Coronary artery (tissue), 2 donors: ENCODE measurements at regions not wholly inside any gene's neighbourhood (a gene's known extent, or its start where the extent isn't known, plus 50 kb on each side); places are given as distances from the start of the nearest gene placed in this dataset.

Experiments used
- DNase-seq: peaks from one replicate; pipeline ENCODE4 v3.0.0-alpha.2; 2017; ENCODE audit warnings: low spot score
- H3K27ac ChIP-seq, 2 donors: fragments of 200-600 bp; sonication (generic); one replicate each; pipeline ENCODE4 v1.5.1; 2016 to 2019
- H3K4me3 ChIP-seq: fragments of 200-600 bp; sonication (generic); 2 replicates; pipeline ENCODE4 v1.5.1; 2016; ENCODE audit warnings: mild to moderate bottlenecking, moderate library complexity
- TF ChIP-seq, protein P1 (sequence below): fragments of 200-600 bp; sonication (generic); IDR thresholded peaks from one replicate; pipeline ENCODE4 v1.5.1; 2019; ENCODE audit warnings: antibody characterized with exemption

DNA sequence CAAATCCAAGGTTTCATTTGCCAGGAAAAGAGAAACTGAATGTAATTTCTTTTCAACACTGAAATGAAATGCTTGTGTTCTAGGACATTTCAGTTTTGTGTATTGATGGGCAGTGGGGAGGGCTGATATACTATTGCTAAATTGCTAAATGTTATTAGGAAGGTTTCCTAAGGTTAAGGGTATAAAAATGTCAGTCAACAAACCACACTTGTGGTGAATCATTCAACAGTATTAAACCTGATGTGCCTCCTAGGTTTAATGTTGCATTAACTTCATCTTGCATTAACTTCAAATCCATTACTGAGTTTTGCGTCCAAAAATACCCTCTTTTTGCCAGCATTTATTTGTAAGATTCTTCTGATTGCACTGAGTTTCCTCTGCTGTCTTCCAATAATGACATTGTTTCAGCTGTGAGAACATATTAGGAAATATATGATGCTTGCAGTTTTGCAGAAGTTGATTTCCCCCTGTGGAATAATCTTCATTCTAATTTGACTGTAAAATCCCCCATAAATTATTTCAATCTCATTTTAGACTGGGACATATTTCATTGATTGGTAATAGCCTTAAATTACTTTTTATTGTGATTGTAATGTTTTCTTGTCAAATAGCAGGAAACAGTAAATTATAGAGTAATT is 758.3 kb downstream of the GBE1 start:
- TF ChIP-seq, protein P1, sequence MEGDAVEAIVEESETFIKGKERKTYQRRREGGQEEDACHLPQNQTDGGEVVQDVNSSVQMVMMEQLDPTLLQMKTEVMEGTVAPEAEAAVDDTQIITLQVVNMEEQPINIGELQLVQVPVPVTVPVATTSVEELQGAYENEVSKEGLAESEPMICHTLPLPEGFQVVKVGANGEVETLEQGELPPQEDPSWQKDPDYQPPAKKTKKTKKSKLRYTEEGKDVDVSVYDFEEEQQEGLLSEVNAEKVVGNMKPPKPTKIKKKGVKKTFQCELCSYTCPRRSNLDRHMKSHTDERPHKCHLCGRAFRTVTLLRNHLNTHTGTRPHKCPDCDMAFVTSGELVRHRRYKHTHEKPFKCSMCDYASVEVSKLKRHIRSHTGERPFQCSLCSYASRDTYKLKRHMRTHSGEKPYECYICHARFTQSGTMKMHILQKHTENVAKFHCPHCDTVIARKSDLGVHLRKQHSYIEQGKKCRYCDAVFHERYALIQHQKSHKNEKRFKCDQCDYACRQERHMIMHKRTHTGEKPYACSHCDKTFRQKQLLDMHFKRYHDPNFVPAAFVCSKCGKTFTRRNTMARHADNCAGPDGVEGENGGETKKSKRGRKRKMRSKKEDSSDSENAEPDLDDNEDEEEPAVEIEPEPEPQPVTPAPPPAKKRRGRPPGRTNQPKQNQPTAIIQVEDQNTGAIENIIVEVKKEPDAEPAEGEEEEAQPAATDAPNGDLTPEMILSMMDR: no peak
- Histone ChIP-seq H3K27ac (no peak overlapping the region), H3K4me3 (no peak overlapping the region)
- DNase-seq: no peak

DNA sequence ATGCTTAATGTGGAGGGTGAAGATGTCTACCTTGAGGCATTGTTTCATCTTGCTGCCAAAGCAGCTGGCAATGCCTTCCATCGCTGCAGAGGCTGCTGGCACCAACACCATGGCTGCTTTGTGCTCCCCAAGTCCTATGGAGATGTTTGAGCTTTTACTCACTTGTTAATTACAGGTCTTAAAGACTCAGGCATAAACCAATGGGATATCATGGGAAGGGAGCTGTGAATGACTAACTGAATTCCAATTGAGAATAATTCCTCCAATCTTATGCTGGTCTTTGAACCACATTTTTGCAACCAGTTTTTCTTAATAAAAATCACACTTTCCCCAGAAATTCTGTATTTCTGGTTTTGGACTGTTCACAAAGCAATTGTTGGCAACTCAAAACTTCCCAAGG is 762.0 kb downstream of the GBE1 start:
- Histone ChIP-seq H3K27ac (no peak overlapping the region), H3K4me3 (no peak overlapping the region)
- no peak for DNase-seq
- TF ChIP-seq, protein P1: no peak

DNA sequence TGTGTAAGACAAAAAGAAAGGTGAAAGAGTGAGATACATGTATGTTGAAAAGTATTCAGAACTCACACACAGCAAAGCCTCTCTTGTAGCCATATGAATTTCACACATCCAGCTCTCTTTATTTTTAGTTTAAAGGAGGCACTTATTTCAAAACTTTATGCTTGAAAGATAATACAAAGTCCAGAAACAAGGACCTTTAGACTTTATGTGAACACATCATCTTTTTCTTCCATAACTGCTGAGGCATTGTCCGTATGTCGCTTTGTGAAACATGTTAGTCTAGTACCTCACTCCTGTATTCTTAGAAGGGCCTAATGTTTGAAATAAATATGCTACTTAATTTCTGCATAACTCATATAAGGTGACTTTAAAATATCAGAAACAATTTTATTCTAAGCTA is 763.4 kb downstream of the GBE1 start:
- TF ChIP-seq, protein P1: no peak
- Histone ChIP-seq H3K4me3 (no peak overlapping the region), H3K27ac (no peak overlapping the region)
- no peak for DNase-seq

DNA sequence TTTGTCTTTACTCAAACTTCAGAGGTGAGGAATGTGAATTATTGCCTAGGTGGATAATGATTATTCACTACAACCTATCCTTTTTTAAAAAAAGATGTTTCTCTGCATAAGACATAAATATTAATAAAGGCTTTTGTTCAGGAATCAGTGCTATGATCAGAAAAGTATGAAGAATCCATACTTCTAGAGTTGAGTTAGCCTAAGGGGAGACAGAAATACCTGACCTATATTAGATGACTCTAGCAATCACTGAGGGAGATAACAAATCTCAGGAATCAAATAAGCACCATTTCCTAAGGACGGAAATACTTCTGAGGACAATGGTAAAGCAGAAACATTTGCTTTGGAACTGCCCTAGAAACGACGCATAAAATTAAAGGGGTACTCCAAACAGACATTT is 763.8 kb downstream of the GBE1 start:
- no peak for DNase-seq
- Histone ChIP-seq H3K27ac (no peak overlapping the region), H3K4me3 (no peak overlapping the region)
- TF ChIP-seq, protein P1: no peak

DNA sequence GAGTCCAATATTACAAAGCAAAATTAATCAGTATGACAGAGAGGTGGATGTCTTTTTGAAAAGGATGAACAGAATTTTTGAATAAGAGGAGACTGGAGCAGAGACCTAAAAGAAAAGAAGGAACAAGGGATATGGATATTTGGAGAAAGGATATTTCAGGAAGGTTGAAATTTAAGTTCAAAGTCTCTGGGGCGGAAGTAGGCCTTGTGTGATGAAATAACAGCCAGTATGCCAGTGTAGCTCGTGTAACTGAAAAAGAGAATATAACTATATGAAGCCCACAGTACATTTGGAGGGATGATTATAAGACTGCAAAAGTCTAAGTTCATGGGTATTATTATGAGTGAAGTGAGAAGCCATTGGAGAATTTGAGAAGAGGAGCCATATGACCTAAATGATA is 766.7 kb downstream of the GBE1 start:
- Histone ChIP-seq H3K27ac (no peak overlapping the region), H3K4me3 (no peak overlapping the region)
- TF ChIP-seq, protein P1: no peak
- DNase-seq: no peak

DNA sequence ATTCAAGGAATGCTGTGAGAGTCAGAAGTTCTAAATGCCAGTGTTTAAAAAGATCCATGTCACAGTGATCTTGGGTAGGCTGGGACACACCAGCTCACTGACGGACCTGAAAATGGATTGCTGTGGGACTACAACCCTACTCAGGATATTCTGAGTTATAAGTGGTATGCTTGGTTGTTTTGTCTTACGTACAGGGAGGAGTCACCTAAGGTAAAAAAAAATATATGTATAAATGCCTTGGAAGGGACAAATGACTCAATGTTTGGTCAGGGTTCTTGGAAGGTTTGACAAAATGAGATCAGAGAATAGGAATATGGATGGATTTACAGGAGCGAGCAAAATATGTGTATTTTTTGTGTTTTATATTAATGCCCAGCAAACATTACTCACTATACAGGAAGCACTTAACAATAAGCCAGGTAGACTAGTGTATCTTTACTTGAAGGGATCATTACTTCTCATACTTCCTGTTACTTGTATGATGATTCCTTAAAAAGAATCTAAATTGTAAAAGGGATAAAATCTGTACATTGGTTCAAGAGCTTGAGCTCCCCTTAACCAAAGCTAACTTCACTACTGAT is 767.3 kb downstream of the GBE1 start:
- TF ChIP-seq, protein P1: no peak
- Histone ChIP-seq H3K27ac (no peak overlapping the region), H3K4me3 (no peak overlapping the region)
- DNase-seq: no peak

DNA sequence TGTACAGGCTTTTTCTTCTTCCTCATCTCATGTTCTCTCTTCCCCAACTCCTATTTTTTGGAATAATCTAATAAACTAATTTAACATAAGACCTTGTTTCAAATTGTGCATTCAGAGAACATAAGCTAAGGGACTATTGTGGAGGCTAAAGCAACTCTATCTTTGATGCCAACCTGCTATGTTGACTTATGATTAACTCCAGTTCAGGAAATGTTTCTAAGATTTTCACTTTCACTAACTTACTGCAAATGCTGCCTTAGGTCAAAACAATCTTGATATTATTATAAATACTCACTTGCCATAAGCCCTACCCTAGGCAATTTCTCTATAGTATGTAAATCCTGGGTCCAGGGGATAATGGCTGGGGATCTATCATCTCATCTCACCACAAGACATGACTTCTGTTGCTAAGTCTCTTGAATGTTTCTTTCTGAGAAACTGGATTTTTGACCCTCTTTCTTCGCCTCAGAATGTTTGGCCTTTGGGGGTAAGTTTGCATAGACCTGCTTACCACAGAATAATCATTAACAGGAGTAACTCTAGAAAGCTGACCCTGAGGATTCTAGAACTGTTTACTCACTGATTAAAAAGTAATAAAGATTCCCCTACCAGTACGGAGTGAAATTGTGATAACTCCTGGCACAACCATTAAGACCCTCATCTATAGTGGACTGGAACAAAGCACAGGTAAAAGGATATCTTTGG is 768.1 kb downstream of the GBE1 start:
- Histone ChIP-seq H3K4me3 (no peak overlapping the region), H3K27ac (no peak overlapping the region)
- TF ChIP-seq, protein P1: no peak
- DNase-seq: no peak
